ENCODE measurements at regions not wholly inside any gene's neighbourhood (a gene's known extent, or its start where the extent isn't known, plus 50 kb on each side); places are given as distances from the start of the nearest gene placed in this dataset.

- intact Hi-C loops (cut with micrococcal nuclease; ENCODE audit: unreplicated experiment) (no loop called here), in situ Hi-C loops (cut with HindIII; ENCODE audit: extremely low pct_ligation_motif_present, low pct_unique_long_range_greater_than_20kb) (no loop called here)
- Histone ChIP-seq H4K20me1 (ENCODE audit: insufficient read depth, low read length) (no peaks in the 10 kb centered on the region), H3K27ac (ENCODE audit: extremely low read length, insufficient read depth, low read length) (no peak overlapping the region), H3K9me3 (ENCODE audit: low read length) (no peaks in the 10 kb centered on the region), H3K27me3 (ENCODE audit: control insufficient read depth in 1 of 2, insufficient read depth in 2 of 2, low read length in 2 of 2) (peaks cover 0 to 7% of the 10 kb centered on the region in 2 experiments; a peak in 4 of 5 replicates), H3K9ac (ENCODE audit: insufficient read depth, low read depth, low read length) (no peak overlapping the region), H3K4me2 (ENCODE audit: low read depth, low read length) (no peak overlapping the region), H3K36me3 (replicated peaks in 1 of 2; ENCODE audit: control insufficient read depth in 1 of 2, insufficient read depth in 2 of 2, low read length in 2 of 2) (no peaks in the 10 kb centered on the region), H2AFZ (ENCODE audit: low read length) (no peak overlapping the region), H3K79me2 (ENCODE audit: insufficient read depth, low read length) (no peaks in the 10 kb centered on the region), H3K4me1 (ENCODE audit: insufficient read depth, low read length) (no peaks in the 10 kb centered on the region), H3K4me3 (replicated peaks in 1 of 3; ENCODE audit: insufficient read depth in 1 of 3, low read depth in 2 of 3, low read length in 3 of 3) (no peak overlapping the region)
- no peak for DNase-seq (ENCODE audit: low spot score)
- TF ChIP-seq ATF7 (IDR thresholded peaks at IDR 0.05) (peak; percentile 54), ATF7 (CRISPR knock-in tag; IDR thresholded peaks at IDR 0.05) (no peak), KAT8 (CRISPR knock-in tag; IDR thresholded peaks at IDR 0.05) (no peak), RAD21 (CRISPR knock-in tag; IDR thresholded peaks at IDR 0.05) (no peak)
- BruUV-seq (replicated peaks): no TSS peak
- ATAC-seq: no peak
- ChIA-PET CTCF (ENCODE audit: low intra/inter-chr PET ratio, low total read pairs) (no interaction called here), POLR2A (no interaction called here)
- no peak for FAIRE-seq
- 34% methylated on average over 3 of the region's 3 CpGs for WGBS (ENCODE audit: low lambda C conversion rate)
Measured at GRCh38 chr16:51952500-51952899, 594.4 kb downstream of the TOX3 start.

- Histone ChIP-seq H3K27me3 (ENCODE audit: control insufficient read depth in 1 of 2, insufficient read depth in 2 of 2, low read length in 2 of 2) (peaks cover 0 to 7% of the 10 kb centered on the region in 2 experiments; a peak in 4 of 5 replicates), H2AFZ (ENCODE audit: low read length) (no peak overlapping the region), H3K9me3 (ENCODE audit: low read length) (no peaks in the 10 kb centered on the region), H3K4me3 (replicated peaks in 1 of 3; ENCODE audit: insufficient read depth in 1 of 3, low read depth in 2 of 3, low read length in 3 of 3) (no peak overlapping the region), H4K20me1 (ENCODE audit: insufficient read depth, low read length) (no peaks in the 10 kb centered on the region), H3K9ac (ENCODE audit: insufficient read depth, low read depth, low read length) (no peak overlapping the region), H3K4me2 (ENCODE audit: low read depth, low read length) (no peak overlapping the region), H3K27ac (ENCODE audit: extremely low read length, insufficient read depth, low read length) (no peak overlapping the region), H3K79me2 (ENCODE audit: insufficient read depth, low read length) (no peaks in the 10 kb centered on the region), H3K4me1 (ENCODE audit: insufficient read depth, low read length) (no peaks in the 10 kb centered on the region), H3K36me3 (replicated peaks in 1 of 2; ENCODE audit: control insufficient read depth in 1 of 2, insufficient read depth in 2 of 2, low read length in 2 of 2) (no peaks in the 10 kb centered on the region)
- 31% methylated on average over 7 of the region's 7 CpGs for WGBS (ENCODE audit: low lambda C conversion rate)
- ChIA-PET POLR2A (no interaction called here), CTCF (ENCODE audit: low intra/inter-chr PET ratio, low total read pairs) (no interaction called here)
- BruUV-seq (replicated peaks): no TSS peak
- ATAC-seq (no peak), FAIRE-seq (no peak), DNase-seq (ENCODE audit: low spot score) (no peak)
- intact Hi-C loops (cut with micrococcal nuclease; ENCODE audit: unreplicated experiment): no loop called here
- in situ Hi-C loops (cut with HindIII; ENCODE audit: extremely low pct_ligation_motif_present, low pct_unique_long_range_greater_than_20kb): no loop called here
- TF ChIP-seq REPIN1 (CRISPR knock-in tag; IDR thresholded peaks at IDR 0.05; ENCODE audit: borderline replicate concordance, low read depth) (no peak), GTF3A (CRISPR knock-in tag; conservative IDR thresholded peaks at IDR 0.05) (no peak)
Measured at GRCh38 chr16:51951668-51952298, 595.2 kb downstream of the TOX3 start.
